ENCODE measurements at regions not wholly inside any gene's neighbourhood (a gene's known extent, or its start where the extent isn't known, plus 50 kb on each side); places are given as distances from the start of the nearest gene placed in this dataset.

DNA sequence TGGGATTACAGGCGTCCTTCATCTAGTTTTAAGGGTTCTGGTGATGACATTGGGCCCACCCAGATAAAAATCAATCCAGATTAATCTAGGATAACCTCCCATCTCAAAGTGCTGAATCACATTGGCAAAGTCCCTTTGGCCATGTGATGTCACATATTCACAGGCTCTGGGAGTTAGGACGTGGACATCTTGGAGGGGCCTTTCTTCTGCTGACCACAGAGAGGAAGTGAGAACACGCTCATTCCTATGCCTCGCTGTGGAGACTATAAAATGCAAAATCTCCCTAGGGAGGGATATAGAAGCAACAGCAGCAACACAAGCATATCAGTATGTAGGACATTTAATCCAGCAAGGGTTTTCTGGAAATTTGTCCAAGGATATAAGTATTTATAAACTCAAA, 266.0 kb upstream of the PITRM1 start:
- TF ChIP-seq, protein P1, sequence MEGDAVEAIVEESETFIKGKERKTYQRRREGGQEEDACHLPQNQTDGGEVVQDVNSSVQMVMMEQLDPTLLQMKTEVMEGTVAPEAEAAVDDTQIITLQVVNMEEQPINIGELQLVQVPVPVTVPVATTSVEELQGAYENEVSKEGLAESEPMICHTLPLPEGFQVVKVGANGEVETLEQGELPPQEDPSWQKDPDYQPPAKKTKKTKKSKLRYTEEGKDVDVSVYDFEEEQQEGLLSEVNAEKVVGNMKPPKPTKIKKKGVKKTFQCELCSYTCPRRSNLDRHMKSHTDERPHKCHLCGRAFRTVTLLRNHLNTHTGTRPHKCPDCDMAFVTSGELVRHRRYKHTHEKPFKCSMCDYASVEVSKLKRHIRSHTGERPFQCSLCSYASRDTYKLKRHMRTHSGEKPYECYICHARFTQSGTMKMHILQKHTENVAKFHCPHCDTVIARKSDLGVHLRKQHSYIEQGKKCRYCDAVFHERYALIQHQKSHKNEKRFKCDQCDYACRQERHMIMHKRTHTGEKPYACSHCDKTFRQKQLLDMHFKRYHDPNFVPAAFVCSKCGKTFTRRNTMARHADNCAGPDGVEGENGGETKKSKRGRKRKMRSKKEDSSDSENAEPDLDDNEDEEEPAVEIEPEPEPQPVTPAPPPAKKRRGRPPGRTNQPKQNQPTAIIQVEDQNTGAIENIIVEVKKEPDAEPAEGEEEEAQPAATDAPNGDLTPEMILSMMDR (IDR thresholded peaks at IDR 0.05): no peak
- TF ChIP-seq POLR2A (IDR thresholded peaks at IDR 0.05) (no peak), EP300 (IDR thresholded peaks at IDR 0.05) (no peak)
